GM10266 (cell line): ENCODE measurements at regions not wholly inside any gene's neighbourhood (a gene's known extent, or its start where the extent isn't known, plus 50 kb on each side); places are given as distances from the start of the nearest gene placed in this dataset.

ENCODE experiments used
- DNase-seq: peaks from one replicate; pipeline ENCODE4 v3.0.0; 2012; ENCODE audit errors: extremely low spot score
- CTCF ChIP-seq: IDR thresholded peaks from 2 replicates; pipeline ENCODE4 v1.5.1; 2012; ENCODE audit warnings: mild to moderate bottlenecking, low read depth; ENCODE audit not compliant: control insufficient read depth, insufficient read depth; ENCODE audit errors: missing control alignments

GRCh38 chr7:153354071-153354470, 594.5 kb downstream of the ACTR3B start:
- TF ChIP-seq CTCF: no peak
- DNase-seq: no peak

- TF ChIP-seq CTCF: no peak
- no peak for DNase-seq
These were observed 610.5 kb downstream of the ACTR3B start for GRCh38 chr7:153370092-153370491.

- TF ChIP-seq CTCF: no peak
- no peak for DNase-seq
These were observed 621.1 kb downstream of the ACTR3B start for GRCh38 chr7:153380636-153381035.

GRCh38 chr7:153381275-153382040, 621.9 kb downstream of the ACTR3B start:
- peak; percentile 75 for TF ChIP-seq CTCF
- peak; percentile 29 for DNase-seq

- DNase-seq: no peak
- no peak for TF ChIP-seq CTCF
These were observed 623.1 kb downstream of the ACTR3B start for GRCh38 chr7:153382641-153383101.

GRCh38 chr7:153383781-153384180, 624.2 kb downstream of the ACTR3B start:
- TF ChIP-seq CTCF: no peak
- DNase-seq: no peak

- no peak for DNase-seq
- TF ChIP-seq CTCF: no peak
These were observed 626.0 kb downstream of the ACTR3B start for GRCh38 chr7:153385502-153385901.
